Osteoblast (primary cell): ENCODE measurements at regions not wholly inside any gene's neighbourhood (a gene's known extent, or its start where the extent isn't known, plus 50 kb on each side); places are given as distances from the start of the nearest gene placed in this dataset.

ENCODE experiments used
- DNase-seq: peaks from one replicate; pipeline ENCODE4 v3.0.0; 2011; ENCODE audit warnings: low spot score, mixed read lengths; ENCODE audit not compliant: insufficient read length; ENCODE audit errors: missing footprints
- H2AFZ ChIP-seq: 2 replicates; pipeline ENCODE4 v1.6.0; 2011; ENCODE audit warnings: mild to moderate bottlenecking, low read length
- H3K27ac ChIP-seq: 2 replicates; pipeline ENCODE4 v1.5.1; 2011; ENCODE audit warnings: mild to moderate bottlenecking, low read depth, low read length, moderate library complexity
- H3K27me3 ChIP-seq: 2 replicates; pipeline ENCODE4 v1.6.0; 2012; ENCODE audit warnings: mild to moderate bottlenecking, control low read depth, inconsistent platforms, low read length, moderate library complexity; ENCODE audit not compliant: insufficient read depth
- H3K36me3 ChIP-seq: 2 replicates; pipeline ENCODE4 v1.5.1; 2011; ENCODE audit warnings: mild to moderate bottlenecking, low read length, control low read depth, moderate library complexity; ENCODE audit not compliant: insufficient read depth
- H3K4me1 ChIP-seq: 2 replicates; pipeline ENCODE4 v1.5.1; 2011; ENCODE audit warnings: mild to moderate bottlenecking, low read length, control low read depth, moderate library complexity; ENCODE audit not compliant: insufficient read depth
- H3K4me2 ChIP-seq: 2 replicates; pipeline ENCODE4 v1.6.0; 2011; ENCODE audit warnings: mild to moderate bottlenecking, low read length; ENCODE audit not compliant: insufficient read depth
- H3K4me3 ChIP-seq: fragments of 200-600 bp; sonication (generic); 3 replicates; pipeline ENCODE4 v1.5.1; 2012; ENCODE audit warnings: mild to moderate bottlenecking, low read length, inconsistent platforms; ENCODE audit not compliant: insufficient read depth
- H3K79me2 ChIP-seq: 2 replicates; pipeline ENCODE4 v1.6.0; 2012; ENCODE audit warnings: mild to moderate bottlenecking, low read length, control low read depth, inconsistent platforms; ENCODE audit not compliant: insufficient read depth
- H3K9me3 ChIP-seq: 2 replicates; pipeline ENCODE4 v1.5.1; 2011; ENCODE audit warnings: low read depth, low read length, control low read depth
- H4K20me1 ChIP-seq: 2 replicates; pipeline ENCODE4 v1.6.0; 2012; ENCODE audit warnings: mild to moderate bottlenecking, low read length, control low read depth; ENCODE audit not compliant: insufficient read depth
- TF ChIP-seq, protein P1 (sequence below): IDR thresholded peaks from 2 replicates; pipeline ENCODE4 v1.5.1; 2011; ENCODE audit warnings: mild to moderate bottlenecking, low read depth, low read length, moderate library complexity; ENCODE audit errors: extremely low read depth

GRCh38 chr7:27459021-27459730 lies 203.5 kb downstream of the HIBADH start:
- H3K79me2 ChIP-seq: no peaks in the 10 kb centered on the region
- TF ChIP-seq, protein P1, sequence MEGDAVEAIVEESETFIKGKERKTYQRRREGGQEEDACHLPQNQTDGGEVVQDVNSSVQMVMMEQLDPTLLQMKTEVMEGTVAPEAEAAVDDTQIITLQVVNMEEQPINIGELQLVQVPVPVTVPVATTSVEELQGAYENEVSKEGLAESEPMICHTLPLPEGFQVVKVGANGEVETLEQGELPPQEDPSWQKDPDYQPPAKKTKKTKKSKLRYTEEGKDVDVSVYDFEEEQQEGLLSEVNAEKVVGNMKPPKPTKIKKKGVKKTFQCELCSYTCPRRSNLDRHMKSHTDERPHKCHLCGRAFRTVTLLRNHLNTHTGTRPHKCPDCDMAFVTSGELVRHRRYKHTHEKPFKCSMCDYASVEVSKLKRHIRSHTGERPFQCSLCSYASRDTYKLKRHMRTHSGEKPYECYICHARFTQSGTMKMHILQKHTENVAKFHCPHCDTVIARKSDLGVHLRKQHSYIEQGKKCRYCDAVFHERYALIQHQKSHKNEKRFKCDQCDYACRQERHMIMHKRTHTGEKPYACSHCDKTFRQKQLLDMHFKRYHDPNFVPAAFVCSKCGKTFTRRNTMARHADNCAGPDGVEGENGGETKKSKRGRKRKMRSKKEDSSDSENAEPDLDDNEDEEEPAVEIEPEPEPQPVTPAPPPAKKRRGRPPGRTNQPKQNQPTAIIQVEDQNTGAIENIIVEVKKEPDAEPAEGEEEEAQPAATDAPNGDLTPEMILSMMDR: no peak
- no peaks in the 10 kb centered on the region for H4K20me1 ChIP-seq
- peak overlapping the region; percentile 12 for H3K4me2 ChIP-seq
- DNase-seq: no peak
- peaks cover 3% of the 10 kb centered on the region for H3K27me3 ChIP-seq
- H3K4me1 ChIP-seq: peaks cover 15% of the 10 kb centered on the region
- H3K27ac ChIP-seq: no peak overlapping the region
- H2AFZ ChIP-seq: no peak overlapping the region
- H3K9me3 ChIP-seq: no peaks in the 10 kb centered on the region
- H3K36me3 ChIP-seq: no peaks in the 10 kb centered on the region
- H3K4me3 ChIP-seq: no peak overlapping the region

DNA sequence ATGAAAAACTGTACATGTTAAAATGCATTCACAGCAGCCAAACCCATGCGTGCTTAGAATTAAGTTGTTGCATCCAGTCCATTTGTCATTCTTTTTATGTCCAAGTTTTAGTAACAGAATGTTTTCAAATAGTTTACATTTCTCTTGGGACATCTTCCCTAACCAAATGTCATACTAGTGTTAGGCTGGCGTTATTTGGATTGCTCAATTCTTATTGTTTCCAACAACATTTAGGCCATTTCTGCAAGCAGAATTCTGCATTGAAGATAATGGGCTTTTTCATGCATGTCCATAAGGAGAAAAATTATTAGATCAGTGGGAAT lies 203.0 kb downstream of the HIBADH start:
- H4K20me1 ChIP-seq: no peaks in the 10 kb centered on the region
- H3K36me3 ChIP-seq: no peaks in the 10 kb centered on the region
- no peaks in the 10 kb centered on the region for H3K79me2 ChIP-seq
- no peak overlapping the region for H3K27ac ChIP-seq
- H2AFZ ChIP-seq: no peak overlapping the region
- no peak for DNase-seq
- peak overlapping the region; percentile 12 for H3K4me2 ChIP-seq
- no peak overlapping the region for H3K4me3 ChIP-seq
- no peaks in the 10 kb centered on the region for H3K9me3 ChIP-seq
- peaks cover 11% of the 10 kb centered on the region for H3K4me1 ChIP-seq
- H3K27me3 ChIP-seq: peaks cover 5% of the 10 kb centered on the region
- TF ChIP-seq, protein P1: no peak

DNA sequence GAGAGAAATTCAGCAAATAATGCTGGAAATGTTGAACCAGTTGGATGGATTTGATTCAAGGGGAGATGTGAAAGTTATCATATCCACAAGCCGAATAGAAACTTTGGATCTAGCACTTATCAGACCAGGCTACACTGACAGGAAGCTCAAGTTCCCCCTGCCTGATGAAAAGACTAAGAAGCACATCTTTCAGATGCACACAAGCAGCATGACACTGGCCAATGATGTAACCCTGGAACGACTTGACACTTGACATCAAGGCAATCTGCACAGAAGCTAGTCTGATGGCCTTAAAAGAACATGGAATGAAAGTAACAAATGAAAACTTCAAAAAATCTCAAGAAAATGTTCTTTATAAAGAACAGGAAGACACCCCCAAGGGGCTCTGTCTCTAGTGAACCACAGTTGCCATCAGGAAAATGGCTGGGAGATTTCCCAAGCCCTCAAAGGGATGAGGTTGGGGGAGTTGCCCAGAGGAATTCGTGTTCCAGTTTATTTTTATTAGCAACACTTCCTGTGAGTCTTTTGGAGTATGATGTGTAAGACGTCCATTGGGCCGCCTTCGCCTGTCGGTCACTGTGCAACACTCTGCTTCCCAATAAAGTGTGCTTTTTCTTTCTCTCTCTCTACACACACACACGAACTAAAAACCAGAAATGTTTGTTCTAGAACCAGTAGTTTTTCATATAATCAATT lies 200.0 kb downstream of the HIBADH start:
- DNase-seq: peak; percentile 91
- Histone ChIP-seq H3K9me3 (no peaks in the 10 kb centered on the region), H3K79me2 (no peaks in the 10 kb centered on the region), H2AFZ (peak overlapping the region; percentile 67), H3K27ac (no peak overlapping the region), H3K4me3 (no peak overlapping the region), H4K20me1 (no peaks in the 10 kb centered on the region), H3K27me3 (peaks cover 8% of the 10 kb centered on the region), H3K4me1 (peaks cover 11% of the 10 kb centered on the region), H3K4me2 (peak overlapping the region; percentile 43), H3K36me3 (no peaks in the 10 kb centered on the region)
- TF ChIP-seq, protein P1: no peak

DNA sequence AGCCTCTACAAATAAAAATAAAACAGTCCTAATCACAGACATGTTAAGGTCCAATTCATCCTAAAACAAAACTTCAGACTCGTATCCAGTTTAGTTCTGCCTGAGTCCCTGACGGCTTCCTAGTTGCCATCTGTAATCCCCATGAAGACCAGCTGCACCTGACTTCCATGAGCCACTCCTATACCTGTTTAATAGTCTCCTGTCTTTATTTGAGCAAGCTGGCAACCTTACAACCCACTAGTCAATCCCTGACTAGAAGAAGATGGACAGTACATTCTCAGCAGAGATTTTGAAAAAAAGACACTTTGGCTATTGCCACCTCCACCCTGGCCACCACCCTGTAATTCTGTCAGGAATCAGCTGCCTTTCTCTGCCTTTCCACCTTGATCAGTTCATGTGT lies 197.7 kb downstream of the HIBADH start:
- H3K27ac ChIP-seq: no peak overlapping the region
- DNase-seq: no peak
- H3K4me3 ChIP-seq: no peak overlapping the region
- TF ChIP-seq, protein P1: no peak
- no peak overlapping the region for H3K4me2 ChIP-seq
- no peaks in the 10 kb centered on the region for H4K20me1 ChIP-seq
- H3K36me3 ChIP-seq: no peaks in the 10 kb centered on the region
- H3K4me1 ChIP-seq: no peaks in the 10 kb centered on the region
- H2AFZ ChIP-seq: no peak overlapping the region
- no peaks in the 10 kb centered on the region for H3K9me3 ChIP-seq
- H3K27me3 ChIP-seq: peaks cover 8% of the 10 kb centered on the region
- no peaks in the 10 kb centered on the region for H3K79me2 ChIP-seq
